Renal cortex interstitium (tissue), 11 donors: ENCODE measurements at regions not wholly inside any gene's neighbourhood (a gene's known extent, or its start where the extent isn't known, plus 50 kb on each side); places are given as distances from the start of the nearest gene placed in this dataset.

ENCODE experiments used
- DNase-seq, 11 donors: peaks; one replicate each; pipeline ENCODE4 v3.0.0-alpha.2; 2013; ENCODE audit warnings: low read depth in 9 of 11, low spot score in 4 of 11; ENCODE audit errors: extremely low read depth in 1 of 11

DNA sequence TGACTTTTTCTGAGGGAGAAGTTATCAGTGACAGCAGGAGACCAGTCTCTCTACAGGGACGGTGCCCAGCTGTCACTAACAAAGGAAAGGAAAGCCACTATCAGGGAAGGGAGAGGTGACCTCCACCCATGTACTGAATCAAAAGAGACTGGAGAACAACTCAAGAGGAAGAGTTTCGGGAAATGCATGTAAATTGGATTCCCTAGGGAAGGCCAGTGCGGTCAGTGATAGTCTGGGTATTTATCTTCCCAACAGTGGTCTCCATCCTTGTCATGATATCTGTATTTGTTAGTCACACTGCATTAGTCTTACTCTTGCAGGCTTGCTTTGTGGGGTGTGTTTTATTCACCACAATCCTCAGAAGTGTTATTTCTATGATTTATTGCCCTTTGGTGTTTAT lies 193.4 kb upstream of the KIRREL3 start:
- no peak for DNase-seq

DNA sequence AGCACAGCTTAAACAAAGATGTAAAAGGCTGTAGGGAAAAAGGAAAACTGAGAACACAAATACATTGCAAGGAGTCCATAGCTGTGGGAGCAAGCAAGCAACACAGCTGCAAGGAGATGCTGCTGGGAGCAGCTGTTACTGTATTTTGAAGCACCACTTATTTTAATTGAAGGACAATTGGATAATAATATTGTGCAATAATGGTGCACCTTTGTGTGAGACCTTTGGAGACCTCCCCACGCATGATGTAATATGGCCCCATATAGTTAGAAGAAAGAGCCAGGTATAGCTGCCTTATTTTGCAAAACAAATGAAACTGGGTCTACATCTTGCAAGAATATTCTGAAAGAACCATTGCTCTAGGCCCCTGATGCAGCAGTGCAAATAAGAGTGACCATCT lies 191.1 kb upstream of the KIRREL3 start:
- no peak for DNase-seq

DNA sequence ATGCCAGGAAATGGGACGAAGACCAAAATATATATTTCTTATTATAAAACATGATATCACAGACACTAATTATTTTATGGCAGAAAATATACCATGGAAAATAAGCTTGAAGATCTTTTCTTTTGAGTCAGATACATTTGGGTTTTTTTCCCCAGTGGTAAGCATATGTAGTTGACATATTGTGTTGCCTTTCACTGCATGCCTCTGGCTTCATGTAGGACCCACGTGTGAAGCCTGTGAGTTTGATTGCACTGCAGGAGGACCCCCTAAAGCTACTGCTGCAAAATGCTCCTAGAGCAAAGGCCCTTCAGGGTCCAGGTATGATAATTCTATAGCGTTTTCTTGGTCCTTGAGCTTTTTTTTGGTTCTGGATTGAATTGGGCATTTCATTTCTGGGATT lies 190.7 kb upstream of the KIRREL3 start:
- DNase-seq: no peak

DNA sequence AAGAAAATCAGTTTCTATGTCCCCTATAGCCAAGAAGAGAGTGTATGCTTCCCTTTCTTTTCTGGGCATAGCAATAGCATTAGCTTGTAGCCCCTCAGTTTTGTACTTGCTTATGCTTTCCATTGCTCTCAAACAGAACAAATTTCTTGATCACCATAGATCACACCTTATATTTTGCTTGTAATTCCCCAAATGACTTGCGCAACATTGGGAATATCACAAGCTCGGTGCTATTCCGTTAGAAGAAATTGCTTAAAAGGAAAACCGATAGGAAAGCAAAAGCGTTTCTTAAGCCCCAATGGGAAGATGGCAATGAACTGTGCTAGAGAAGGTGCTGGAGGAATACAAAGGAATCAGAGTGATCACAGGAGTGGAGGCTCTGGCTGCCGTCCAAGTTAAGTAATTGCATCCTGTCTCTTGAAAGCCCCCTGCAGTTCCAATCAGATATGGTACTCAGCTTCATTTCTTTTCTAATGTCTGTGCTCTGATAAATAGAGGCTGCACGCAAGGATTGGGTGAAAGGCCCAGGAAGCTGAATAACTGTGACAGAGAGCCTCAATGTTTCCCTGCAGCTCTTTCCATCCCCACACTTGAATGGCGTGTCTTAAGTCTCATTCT lies 182.1 kb upstream of the KIRREL3 start:
- DNase-seq: no peak

DNA sequence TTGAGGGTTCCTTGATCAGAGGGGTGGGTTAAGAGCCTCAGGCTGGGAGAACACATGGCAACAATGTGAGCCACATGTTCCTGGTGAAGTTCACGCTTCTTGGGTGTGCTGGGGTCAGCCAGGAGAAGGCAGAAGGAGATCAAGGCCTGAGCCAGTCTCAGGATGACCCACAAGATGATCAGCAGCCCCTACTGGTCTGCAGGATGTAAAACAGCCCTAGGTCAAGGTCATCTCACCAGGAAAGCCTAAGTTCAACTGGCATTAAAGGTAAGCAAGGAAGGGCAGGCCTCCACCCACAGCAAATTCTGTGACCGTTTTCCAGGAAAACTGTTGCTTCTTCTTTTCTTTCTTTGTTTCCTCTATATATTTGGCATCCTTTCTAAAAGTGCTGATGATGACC lies 156.7 kb upstream of the KIRREL3 start:
- DNase-seq: no peak

DNA sequence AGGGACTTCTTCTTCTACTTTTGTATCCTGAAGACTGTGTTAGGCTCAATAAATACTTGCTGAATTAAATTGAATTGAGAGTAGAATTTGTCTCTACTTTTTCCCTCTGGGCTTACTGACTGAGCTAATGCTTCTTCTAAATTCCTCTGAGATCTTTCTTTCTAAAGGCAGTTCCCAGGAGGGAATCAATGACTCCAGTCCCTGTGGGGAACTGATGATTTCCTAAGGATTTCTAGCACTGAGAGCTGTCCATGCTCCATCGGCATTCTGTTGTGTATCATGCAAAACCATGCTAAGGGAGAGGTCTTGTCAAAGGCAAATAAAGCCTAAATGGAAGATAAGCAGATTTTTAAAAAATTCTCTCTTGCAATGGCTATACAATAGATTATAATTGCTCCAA lies 148.8 kb upstream of the KIRREL3 start:
- no peak for DNase-seq

DNA sequence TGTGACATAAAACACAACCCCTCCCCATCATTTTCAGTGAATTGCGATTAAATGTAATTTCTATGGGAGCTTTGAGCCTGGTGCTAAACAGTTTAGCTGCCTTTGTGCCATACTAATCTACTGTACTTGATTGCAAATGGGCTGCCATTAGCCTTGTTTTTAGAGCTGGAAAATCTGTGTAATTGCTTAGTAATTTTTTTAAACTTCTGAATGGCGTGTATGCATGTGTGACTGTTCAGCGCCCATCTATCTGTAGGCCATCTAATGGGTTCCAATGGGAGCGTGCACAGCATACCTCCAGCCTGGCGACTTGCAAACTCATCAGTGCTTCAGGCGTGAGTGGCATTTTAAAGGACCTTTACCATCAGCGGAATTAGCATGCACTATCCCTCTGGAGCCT lies 142.7 kb upstream of the KIRREL3 start:
- no peak for DNase-seq

DNA sequence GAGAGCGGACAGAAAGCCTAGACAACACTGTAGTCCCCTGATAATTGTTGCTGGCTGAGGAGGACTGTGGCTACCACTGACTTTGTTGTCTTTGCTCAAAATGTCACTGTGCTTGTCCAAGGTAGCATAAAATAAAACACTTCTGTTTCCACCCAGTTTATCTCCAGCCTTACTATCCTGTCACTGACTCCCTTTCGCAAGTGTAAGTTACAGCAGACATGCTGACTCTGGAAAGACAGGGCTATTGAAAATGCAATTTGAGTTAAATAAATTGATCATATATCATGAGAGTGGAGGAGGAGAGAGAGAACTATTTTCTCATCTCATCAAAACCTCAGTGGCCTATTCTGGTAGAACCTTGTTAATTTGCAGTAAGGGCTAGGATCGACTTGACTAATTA lies 138.0 kb upstream of the KIRREL3 start:
- DNase-seq: peak in 1 of 11 donors; percentile 2

DNA sequence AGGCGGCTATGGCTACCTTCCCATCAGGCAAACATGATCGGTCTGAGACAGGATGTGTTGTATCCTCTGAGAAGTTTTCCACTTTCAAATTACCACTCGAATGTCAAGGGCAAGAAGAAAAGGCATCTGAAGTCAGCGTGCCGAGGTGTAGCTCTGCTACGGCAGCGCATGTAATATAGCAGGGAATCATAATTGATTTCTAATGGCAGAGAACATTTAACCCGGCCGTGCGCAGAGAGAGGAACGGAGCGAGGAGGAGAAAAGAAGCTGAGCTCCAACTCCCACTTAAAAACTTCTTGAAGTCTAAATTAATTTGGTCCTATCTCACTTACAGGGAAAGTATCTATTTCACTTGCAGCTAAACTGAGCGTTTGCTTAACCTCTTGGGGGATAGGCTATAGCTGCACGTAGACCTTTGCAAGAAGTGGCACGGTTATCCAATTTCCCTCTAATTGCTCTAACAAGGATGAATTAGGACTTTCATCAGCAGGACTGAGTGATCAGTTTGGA lies 137.3 kb upstream of the KIRREL3 start:
- peak in 10 of 11 donors; percentile 7 to 52 (median 24) for DNase-seq

DNA sequence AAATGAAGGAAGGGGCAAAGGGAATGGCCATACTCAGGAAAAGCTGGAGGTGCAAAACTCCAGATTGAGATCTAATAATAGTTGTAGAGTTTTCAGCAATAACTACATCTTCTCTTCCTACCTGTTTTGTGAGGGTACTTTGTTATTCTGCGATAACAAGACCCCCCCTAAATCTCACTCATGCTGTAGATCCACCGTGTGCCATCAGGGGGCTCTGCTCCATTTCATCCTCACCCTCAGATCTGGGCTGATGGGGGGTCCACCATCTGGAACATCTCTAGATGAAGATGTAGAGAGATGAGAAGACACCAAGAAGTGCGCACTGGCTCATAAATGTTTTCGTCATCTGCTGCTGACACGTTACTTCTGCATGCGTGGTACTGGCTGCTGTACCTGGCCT lies 135.9 kb upstream of the KIRREL3 start:
- DNase-seq: no peak

DNA sequence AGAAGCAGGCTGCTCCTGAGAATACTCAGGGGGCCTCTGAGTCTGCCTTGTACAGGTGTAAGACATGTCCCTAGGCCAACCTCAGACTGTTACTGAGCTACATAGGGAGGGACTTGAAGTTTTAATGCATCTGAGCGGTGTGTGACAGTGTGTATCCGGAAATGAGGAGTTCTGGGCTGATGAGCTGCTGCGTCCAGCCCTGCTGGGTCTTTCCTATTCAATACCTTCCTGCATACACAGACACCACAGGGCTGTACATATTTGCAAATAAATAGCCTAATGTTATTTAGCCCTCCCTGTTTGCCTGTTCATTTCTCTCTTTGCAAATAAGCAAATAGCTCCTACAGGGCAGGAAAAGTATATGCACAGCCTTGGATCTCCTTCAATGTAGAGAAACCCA lies 134.7 kb upstream of the KIRREL3 start:
- no peak for DNase-seq

DNA sequence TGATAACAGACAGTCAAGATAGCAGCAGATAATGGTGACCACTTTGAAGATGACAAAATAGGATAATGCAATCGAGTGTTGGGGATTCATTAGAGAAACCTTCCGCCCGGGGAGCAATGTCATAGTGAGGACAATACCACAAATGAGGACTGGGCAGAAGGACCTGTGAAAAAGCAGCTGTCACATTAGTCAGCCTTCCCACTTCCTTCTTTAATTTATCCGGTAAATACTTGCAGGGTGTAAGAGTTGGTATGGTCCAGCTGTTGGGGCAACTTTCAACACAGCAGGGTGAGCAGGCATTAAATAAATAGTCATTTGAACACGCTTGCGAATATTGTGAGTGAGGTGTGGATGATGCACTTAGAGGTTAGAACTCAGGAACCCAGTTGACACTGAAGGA lies 132.5 kb upstream of the KIRREL3 start:
- DNase-seq: no peak

DNA sequence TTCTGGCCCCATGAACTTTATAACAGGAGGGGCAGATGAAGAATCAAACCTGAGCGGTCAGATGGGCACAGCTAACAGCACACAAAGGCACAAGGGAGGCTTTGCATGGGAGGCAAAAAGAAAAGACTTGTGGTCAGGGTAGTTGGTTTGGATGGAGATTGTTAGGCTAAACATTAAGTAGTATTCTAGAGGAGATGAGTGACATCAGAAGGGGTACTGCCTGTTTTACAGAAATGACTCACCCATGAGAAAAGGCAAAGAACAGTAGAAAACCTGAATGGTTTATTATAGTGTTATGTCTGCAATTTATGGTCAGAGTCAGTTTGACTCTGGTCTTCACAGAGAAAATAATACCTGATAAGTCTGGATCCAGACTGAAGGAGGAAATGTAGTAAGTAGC lies 129.8 kb upstream of the KIRREL3 start:
- no peak for DNase-seq

DNA sequence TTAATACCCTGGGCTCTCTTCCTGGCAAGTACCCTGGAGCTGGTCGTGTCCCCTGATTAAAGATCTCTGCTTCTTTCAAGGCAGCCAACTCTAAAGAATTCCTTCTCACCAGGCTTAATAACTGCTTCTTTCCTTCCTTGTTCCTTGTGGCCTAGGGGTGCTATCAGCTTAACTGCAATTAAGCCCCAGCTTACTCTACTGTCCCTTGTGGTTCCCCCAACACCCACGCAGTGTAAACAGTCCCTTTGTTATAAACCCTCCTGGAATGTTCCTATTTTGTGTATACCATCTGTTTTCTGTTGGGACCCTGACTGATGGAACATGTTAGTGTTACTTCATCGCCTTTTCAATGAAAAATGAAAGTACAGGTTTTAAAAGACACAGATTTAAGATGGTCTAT lies 126.4 kb upstream of the KIRREL3 start:
- DNase-seq: no peak

DNA sequence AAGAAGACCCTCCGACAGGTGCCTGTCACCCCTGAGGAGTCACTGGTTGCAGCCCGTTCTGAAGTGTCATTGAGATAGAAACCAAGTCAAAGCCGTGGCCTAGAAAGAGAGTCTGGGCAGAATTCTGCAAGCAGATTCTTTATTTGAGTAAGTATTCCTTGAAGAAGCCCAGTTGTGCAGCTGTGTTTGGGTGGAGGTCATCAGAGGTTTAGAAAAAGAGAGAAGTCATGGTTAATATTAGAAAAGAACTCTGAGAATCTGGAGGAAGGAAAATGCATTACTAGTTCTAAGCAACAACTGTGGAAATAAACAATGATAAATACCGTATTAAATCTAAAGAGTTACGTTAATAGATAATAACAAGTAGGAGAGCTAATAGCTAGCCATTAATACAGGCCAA lies 118.8 kb upstream of the KIRREL3 start:
- no peak for DNase-seq

DNA sequence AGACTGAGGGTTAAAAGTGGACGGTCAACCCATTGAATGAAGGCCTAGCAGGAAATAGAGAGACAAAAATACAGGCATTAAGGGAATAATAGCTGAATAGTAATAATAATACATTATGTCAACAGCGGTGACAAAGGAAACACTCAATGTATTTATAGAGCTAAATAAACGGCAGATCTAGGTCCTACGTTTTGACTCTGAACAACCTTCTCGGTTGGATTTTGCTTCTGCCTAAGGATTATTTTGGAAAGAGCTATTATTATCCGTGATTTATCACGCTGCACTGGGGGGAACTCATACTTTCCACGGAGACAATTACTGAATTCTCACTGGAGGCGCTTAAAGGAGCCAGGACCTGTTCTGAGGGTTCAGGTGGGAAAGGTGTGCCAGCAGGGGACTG lies 118.2 kb upstream of the KIRREL3 start:
- DNase-seq: no peak

DNA sequence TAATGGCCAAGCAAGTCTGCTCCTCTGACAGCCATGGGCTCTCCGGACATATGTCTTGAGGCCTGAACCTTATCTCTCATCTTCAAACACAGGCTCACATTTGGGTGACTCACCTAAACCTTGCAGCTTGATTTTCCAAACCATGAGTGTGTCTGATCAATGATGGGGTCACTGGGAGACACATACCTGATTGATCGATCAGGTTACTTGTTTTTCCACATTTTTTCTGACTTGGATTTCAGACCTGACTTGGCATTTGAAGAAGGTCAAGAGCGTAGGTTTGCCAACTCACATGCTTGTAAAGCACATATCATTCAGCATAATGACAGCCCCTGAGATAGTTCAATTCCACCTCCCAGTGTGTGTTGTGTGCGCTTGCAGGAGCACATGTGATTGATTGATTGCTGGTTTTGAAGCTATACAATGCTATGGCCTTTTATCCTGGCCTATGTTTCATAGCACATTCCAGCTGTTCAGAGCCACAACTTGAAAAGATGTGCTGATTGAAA lies 116.7 kb upstream of the KIRREL3 start:
- DNase-seq: no peak

DNA sequence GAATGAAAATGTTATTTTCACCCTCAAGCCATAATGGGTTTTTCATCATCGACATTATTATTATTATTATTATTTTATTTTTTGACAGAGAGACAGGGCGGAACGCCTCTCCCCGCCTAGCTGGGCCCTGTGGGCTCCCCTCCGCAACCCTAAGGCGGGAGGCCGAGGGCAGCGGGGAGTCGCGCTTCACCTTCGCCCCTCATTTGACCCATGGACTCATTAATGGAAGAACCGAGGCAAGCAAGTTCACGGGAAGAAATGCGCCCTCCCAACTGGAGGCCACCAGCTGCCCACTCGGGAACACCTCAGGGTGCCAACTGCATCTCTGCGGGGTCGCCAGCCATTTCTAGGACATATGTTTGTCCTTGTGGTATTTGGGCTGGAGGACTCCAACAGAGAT lies 115.3 kb upstream of the KIRREL3 start:
- no peak for DNase-seq

DNA sequence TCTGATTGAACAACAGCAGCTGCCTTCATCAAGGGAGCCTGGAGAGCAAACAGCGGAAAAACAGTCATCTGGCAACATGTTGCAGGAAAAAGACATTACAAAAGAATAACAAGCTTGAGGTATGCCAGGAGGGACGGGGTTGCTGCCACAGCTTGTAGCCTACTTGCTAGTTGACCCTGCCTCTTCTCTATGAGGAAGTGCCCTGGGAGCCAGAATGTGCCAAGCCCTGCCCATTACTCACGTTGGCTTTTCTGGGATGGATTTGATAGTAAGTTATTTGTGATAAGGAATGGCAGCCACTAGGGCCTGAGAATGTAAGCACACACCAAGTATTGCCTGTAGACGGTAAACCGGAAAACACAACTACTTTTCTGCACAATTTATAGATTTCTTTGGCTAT lies 113.5 kb upstream of the KIRREL3 start:
- no peak for DNase-seq

DNA sequence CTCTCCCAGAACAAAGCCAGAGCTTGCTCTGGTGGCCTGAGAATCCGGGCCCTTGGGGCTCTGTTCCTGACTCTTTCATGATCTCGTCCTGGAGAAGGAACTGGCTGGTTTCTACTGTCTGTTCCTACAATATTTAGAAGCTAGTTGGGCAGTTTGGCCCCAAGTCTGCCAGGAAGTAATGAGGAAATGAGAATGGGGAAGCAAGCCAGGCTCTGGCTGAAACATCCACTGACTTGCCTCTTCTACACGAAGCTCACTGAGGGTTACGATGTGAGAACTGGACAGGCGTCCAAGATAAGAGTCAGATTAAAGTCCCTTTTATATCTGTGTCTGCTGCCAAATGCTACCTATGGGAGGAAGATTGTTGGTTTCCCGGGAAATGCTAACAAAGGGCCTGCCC lies 110.0 kb upstream of the KIRREL3 start:
- DNase-seq: no peak

DNA sequence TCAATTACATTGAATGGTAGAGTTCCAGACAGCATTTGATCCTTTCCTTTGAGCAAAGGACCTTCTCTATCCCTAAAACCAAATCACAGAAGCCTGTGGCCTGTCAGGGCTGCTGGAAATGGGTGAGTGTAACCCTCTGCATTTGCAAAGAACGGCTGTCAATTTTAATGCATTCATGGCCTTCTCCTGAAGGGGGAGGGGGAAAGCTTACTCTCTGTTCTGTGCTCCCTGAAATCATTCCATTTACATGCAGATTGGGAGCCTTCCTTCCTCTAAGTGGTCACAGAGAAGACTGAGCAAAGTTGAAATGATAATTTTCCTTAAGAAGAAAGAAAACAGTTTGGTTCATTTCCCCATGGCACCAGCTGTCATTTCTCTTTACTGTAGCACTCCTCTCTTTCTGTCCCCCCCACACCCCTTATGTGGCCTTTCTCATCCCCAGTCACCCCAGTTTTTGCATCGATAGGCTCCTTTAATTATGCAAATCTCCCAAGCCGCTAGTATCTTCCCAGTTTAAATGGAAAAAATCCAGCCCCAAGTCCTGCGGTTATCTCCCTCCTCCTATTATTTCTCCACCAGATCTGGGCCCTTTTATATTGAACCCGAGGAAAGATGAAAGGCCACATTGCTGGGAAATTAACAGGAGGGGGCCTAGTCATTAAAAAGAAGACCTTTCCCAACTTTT lies 109.4 kb upstream of the KIRREL3 start:
- no peak for DNase-seq
